Prostate gland (tissue), 2 donors: ENCODE measurements at regions not wholly inside any gene's neighbourhood (a gene's known extent, or its start where the extent isn't known, plus 50 kb on each side); places are given as distances from the start of the nearest gene placed in this dataset.
"Not testable (repeated sequence)": the region's sequence is repeated elsewhere in the genome, so short reads cannot be mapped to it uniquely, and the experiment has no call there.

Source experiments
- DNase-seq: peaks from one replicate; pipeline ENCODE4 v3.0.0-alpha.2; 2019; ENCODE audit warnings: low spot score
- H3K27ac ChIP-seq, 2 donors: fragments of 200-600 bp; sonication (generic); 2 replicates each; pipeline ENCODE4 v1.5.1; 2017 to 2019
- H3K27me3 ChIP-seq: fragments of 200-600 bp; sonication (generic); replicated peaks from 2 replicates; pipeline ENCODE4 v1.5.1; 2019; ENCODE audit not compliant: insufficient read depth
- H3K36me3 ChIP-seq, 2 donors: fragments of 200-600 bp; sonication (generic); 1 replicate in 1 of 2; 2 replicates in 1 of 2; pipeline versions ENCODE4 v1.5.1 to v1.8.1; 2017 to 2019
- H3K4me1 ChIP-seq: fragments of 200-600 bp; sonication (generic); replicated peaks from 2 replicates; pipeline ENCODE4 v1.5.1; 2019
- H3K4me3 ChIP-seq, 2 donors: fragments of 200-600 bp; sonication (generic); 2 replicates each; pipeline ENCODE4 v1.5.1; 2017 to 2019
- H3K9me3 ChIP-seq: fragments of 200-600 bp; sonication (generic); 2 replicates; pipeline ENCODE4 v1.5.1; 2017
- CTCF ChIP-seq, 4 experiments: fragments of 200-600 bp in 2 of 4; fragments of 450-650 bp in 2 of 4; sonication (generic) in 2 of 4; IDR thresholded peaks; 1 replicate in 3 of 4; 2 replicates in 1 of 4; pipeline ENCODE4 v1.5.1; 2016 to 2019; ENCODE audit warnings: antibody characterized with exemption in 4 of 4, mild to moderate bottlenecking in 2 of 4, moderate library complexity in 2 of 4
- POLR2A ChIP-seq: fragments of 450-650 bp; IDR thresholded peaks from one replicate; pipeline ENCODE4 v1.6.1; 2016; ENCODE audit warnings: antibody characterized with exemption, mild to moderate bottlenecking
- POLR2AphosphoS5 ChIP-seq: sonication (generic); formaldehyde crosslinking; IDR thresholded peaks from one replicate; pipeline ENCODE4 v1.6.1; 2017; ENCODE audit warnings: antibody characterized with exemption
- WGBS: methylation state at CpG from one replicate; pipeline ENCODE4 v1.1.5; 2018; 5-methylcytosine and 5-hydroxymethylcytosine counted together
- intact Hi-C: fragments of 100-400 bp; cut with DNase I; formaldehyde crosslinking; loops from one replicate; pipeline ENCODE4 v1.14.2; 2022

GRCh38 chr17:30697619-30698460 lies 126.7 kb downstream of the CRLF3 start:
- H3K36me3 ChIP-seq, intact Hi-C loops: not testable (repeated sequence)
- peak; percentile 81 to 83 (median 81) for TF ChIP-seq CTCF (IDR thresholded peaks at IDR 0.05)

GRCh38 chr17:30696234-30696633 lies 128.3 kb downstream of the CRLF3 start:
- Histone ChIP-seq H3K9me3 (no peaks in the 10 kb centered on the region), H3K4me1 (no peaks in the 10 kb centered on the region), H3K4me3 (no peak overlapping the region), H3K27me3 (no peaks in the 10 kb centered on the region), H3K27ac (no peak overlapping the region), H3K36me3 (no peaks in the 10 kb centered on the region)
- TF ChIP-seq CTCF (IDR thresholded peaks at IDR 0.05): no peak
- TF ChIP-seq POLR2A: no peak
- TF ChIP-seq POLR2AphosphoS5: no peak
- intact Hi-C loops: no loop called here
- DNase-seq: no peak
- WGBS: 96% methylated on average over 5 of the region's 5 CpGs

More at GRCh38 chr17:30697619-30698460, 126.7 kb downstream of the CRLF3 start:
- H3K27me3 ChIP-seq, H3K9me3 ChIP-seq, H3K27ac ChIP-seq, H3K4me1 ChIP-seq: not testable (repeated sequence)
- WGBS: 4% methylated on average over 32 of the region's 32 CpGs
- DNase-seq: peak; percentile 71
- peak overlapping the region; percentile 17 to 25 for H3K4me3 ChIP-seq

GRCh38 chr17:30695265-30695811 lies 129.2 kb downstream of the CRLF3 start:
- H3K27me3 ChIP-seq, DNase-seq, H3K27ac ChIP-seq, H3K4me3 ChIP-seq, H3K4me1 ChIP-seq, H3K9me3 ChIP-seq, H3K36me3 ChIP-seq, intact Hi-C loops: not testable (repeated sequence)
- WGBS: 52% methylated on average over 1 of the region's 1 CpG

- H3K9me3 ChIP-seq, H3K4me3 ChIP-seq, H3K27me3 ChIP-seq, H3K36me3 ChIP-seq, intact Hi-C loops, H3K4me1 ChIP-seq, H3K27ac ChIP-seq, DNase-seq: not testable (repeated sequence)
- WGBS: 9% methylated on average over 20 of the region's 20 CpGs
Observed at GRCh38 chr17:30693772-30694171, 130.7 kb downstream of the CRLF3 start.

GRCh38 chr17:30689266-30690000 lies 135.1 kb downstream of the CRLF3 start:
- H3K27ac ChIP-seq, H3K36me3 ChIP-seq, H3K27me3 ChIP-seq, H3K4me3 ChIP-seq, intact Hi-C loops, H3K4me1 ChIP-seq, H3K9me3 ChIP-seq, DNase-seq: not testable (repeated sequence)
- 88% methylated on average over 14 of the region's 14 CpGs for WGBS

- H3K4me3 ChIP-seq, intact Hi-C loops, H3K36me3 ChIP-seq, H3K27ac ChIP-seq, H3K27me3 ChIP-seq, H3K4me1 ChIP-seq, DNase-seq, H3K9me3 ChIP-seq: not testable (repeated sequence)
- WGBS: 38% methylated on average over 28 of the region's 28 CpGs
Observed at GRCh38 chr17:30686538-30687479, 137.7 kb downstream of the CRLF3 start.

- H3K4me1 ChIP-seq, H3K4me3 ChIP-seq, H3K9me3 ChIP-seq, H3K27ac ChIP-seq, H3K27me3 ChIP-seq, DNase-seq, intact Hi-C loops, H3K36me3 ChIP-seq: not testable (repeated sequence)
- 99% methylated on average over 4 of the region's 4 CpGs for WGBS
Observed at GRCh38 chr17:30682280-30682679, 142.2 kb downstream of the CRLF3 start.

GRCh38 chr17:30680681-30681080 lies 143.8 kb downstream of the CRLF3 start:
- H3K27ac ChIP-seq, H3K4me1 ChIP-seq, H3K4me3 ChIP-seq, intact Hi-C loops, H3K27me3 ChIP-seq, H3K36me3 ChIP-seq, DNase-seq, H3K9me3 ChIP-seq: not testable (repeated sequence)
- 56% methylated on average over 5 of the region's 5 CpGs for WGBS
